GM12864 (cell line): ENCODE measurements at regions not wholly inside any gene's neighbourhood (a gene's known extent, or its start where the extent isn't known, plus 50 kb on each side); places are given as distances from the start of the nearest gene placed in this dataset.

Source experiments
- DNase-seq: peaks from one replicate; pipeline ENCODE4 v3.0.0-alpha.2; 2011; ENCODE audit warnings: low read depth
- H3K4me3 ChIP-seq: 2 replicates; pipeline ENCODE4 v1.5.1; 2011; ENCODE audit warnings: mild to moderate bottlenecking, low read depth, low read length, control low read depth
- CTCF ChIP-seq: IDR thresholded peaks from 2 replicates; pipeline ENCODE4 v1.5.1; 2011; ENCODE audit warnings: low read depth, mild to moderate bottlenecking, moderate library complexity, low read length, control low read depth, inconsistent platforms; ENCODE audit errors: missing control alignments

GRCh38 chr20:12210591-12210990, 292.9 kb downstream of the BTBD3 start:
- H3K4me3 ChIP-seq: no peak overlapping the region
- DNase-seq: no peak
- no peak for TF ChIP-seq CTCF

- no peak for TF ChIP-seq CTCF
- no peak overlapping the region for H3K4me3 ChIP-seq
- DNase-seq: no peak
Measured at GRCh38 chr20:12211361-12211760, 293.7 kb downstream of the BTBD3 start.

GRCh38 chr20:12217382-12217781, 299.7 kb downstream of the BTBD3 start:
- no peak overlapping the region for H3K4me3 ChIP-seq
- TF ChIP-seq CTCF: no peak

GRCh38 chr20:12219798-12220197, 302.1 kb downstream of the BTBD3 start:
- no peak for TF ChIP-seq CTCF
- H3K4me3 ChIP-seq: no peak overlapping the region
- no peak for DNase-seq

More at GRCh38 chr20:12217382-12217781, 299.7 kb downstream of the BTBD3 start:
- no peak for DNase-seq

GRCh38 chr20:12223057-12223456, 305.4 kb downstream of the BTBD3 start:
- DNase-seq: no peak
- TF ChIP-seq CTCF: no peak
- no peak overlapping the region for H3K4me3 ChIP-seq

GRCh38 chr20:12225898-12226297, 308.2 kb downstream of the BTBD3 start:
- no peak for DNase-seq
- H3K4me3 ChIP-seq: no peak overlapping the region
- TF ChIP-seq CTCF: no peak

- H3K4me3 ChIP-seq: no peak overlapping the region
- no peak for DNase-seq
- TF ChIP-seq CTCF: no peak
Measured at GRCh38 chr20:12229891-12230290, 312.2 kb downstream of the BTBD3 start.
